HCT116 (cell line): ENCODE measurements at regions not wholly inside any gene's neighbourhood (a gene's known extent, or its start where the extent isn't known, plus 50 kb on each side); places are given as distances from the start of the nearest gene placed in this dataset.

Source experiments
- POLR2A ChIP-seq: IDR thresholded peaks from 2 replicates; pipeline ENCODE4 v1.7.0; 2011; ENCODE audit warnings: borderline replicate concordance; ENCODE audit not compliant: insufficient read depth, insufficient read length; ENCODE audit errors: extremely low read depth
- TCF7L2 ChIP-seq: IDR thresholded peaks from 2 replicates; pipeline ENCODE4 v1.7.0; 2011; ENCODE audit warnings: borderline replicate concordance, inconsistent platforms; ENCODE audit not compliant: insufficient read depth, insufficient read length; ENCODE audit errors: extremely low read depth
- TF ChIP-seq, protein P1 (sequence below): IDR thresholded peaks from 2 replicates; pipeline ENCODE4 v1.6.1; 2012
- TF ChIP-seq, protein P2 (sequence below), 3 experiments: fragments of 200-600 bp in 1 of 3; sonication (generic) in 1 of 3; IDR thresholded peaks in 2 of 3; conservative IDR thresholded peaks in 1 of 3; 2 replicates each; pipeline ENCODE4 v1.5.1; 2012 to 2017; ENCODE audit warnings: low read depth in 2 of 3, low read length in 2 of 3, antibody characterized with exemption in 1 of 3, borderline replicate concordance in 1 of 3, control low read depth in 1 of 3, mild to moderate bottlenecking in 1 of 3, mixed read lengths in 1 of 3, mixed run types in 1 of 3, moderate library complexity in 1 of 3; ENCODE audit not compliant: insufficient read depth in 1 of 3

DNA sequence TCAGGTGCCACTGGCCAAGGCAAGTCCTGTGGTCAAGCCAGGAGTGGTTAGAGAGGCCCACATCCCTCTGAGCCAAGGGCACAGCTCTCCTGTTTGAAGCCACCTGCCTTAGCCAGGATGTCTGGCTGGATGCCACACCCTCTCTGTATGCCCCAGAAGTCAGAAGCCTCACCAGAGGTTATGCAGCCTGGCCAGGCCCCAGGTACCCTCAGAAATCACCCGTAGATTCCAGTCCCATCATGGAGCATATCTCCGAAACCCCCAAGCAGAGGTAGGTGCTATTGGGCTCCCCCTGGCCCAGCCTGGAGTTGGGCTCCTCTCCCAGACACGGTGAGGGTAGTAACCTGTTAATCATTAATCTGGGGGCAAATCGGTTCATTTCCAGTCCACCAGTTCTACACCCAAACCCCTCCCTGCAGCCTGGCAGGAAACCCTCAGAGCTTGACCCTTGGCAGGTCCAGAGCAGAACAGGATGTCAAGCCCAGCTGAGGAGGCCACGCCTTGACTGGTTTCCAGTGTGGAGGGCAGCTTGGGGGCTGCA is 60.6 kb upstream of the TMEM97 start:
- TF ChIP-seq, protein P1, sequence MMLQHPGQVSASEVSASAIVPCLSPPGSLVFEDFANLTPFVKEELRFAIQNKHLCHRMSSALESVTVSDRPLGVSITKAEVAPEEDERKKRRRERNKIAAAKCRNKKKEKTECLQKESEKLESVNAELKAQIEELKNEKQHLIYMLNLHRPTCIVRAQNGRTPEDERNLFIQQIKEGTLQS, result no peak
- TF ChIP-seq TCF7L2 (no peak), POLR2A (no peak)
- TF ChIP-seq, protein P2, sequence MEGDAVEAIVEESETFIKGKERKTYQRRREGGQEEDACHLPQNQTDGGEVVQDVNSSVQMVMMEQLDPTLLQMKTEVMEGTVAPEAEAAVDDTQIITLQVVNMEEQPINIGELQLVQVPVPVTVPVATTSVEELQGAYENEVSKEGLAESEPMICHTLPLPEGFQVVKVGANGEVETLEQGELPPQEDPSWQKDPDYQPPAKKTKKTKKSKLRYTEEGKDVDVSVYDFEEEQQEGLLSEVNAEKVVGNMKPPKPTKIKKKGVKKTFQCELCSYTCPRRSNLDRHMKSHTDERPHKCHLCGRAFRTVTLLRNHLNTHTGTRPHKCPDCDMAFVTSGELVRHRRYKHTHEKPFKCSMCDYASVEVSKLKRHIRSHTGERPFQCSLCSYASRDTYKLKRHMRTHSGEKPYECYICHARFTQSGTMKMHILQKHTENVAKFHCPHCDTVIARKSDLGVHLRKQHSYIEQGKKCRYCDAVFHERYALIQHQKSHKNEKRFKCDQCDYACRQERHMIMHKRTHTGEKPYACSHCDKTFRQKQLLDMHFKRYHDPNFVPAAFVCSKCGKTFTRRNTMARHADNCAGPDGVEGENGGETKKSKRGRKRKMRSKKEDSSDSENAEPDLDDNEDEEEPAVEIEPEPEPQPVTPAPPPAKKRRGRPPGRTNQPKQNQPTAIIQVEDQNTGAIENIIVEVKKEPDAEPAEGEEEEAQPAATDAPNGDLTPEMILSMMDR (IDR thresholded peaks at IDR 0.05 in 2 of 3, conservative IDR thresholded peaks at IDR 0.05 in 1 of 3; ENCODE audit: borderline replicate concordance in 1 of 3, insufficient read depth in 1 of 3, low read depth in 2 of 3, low read length in 2 of 3), result no peak
